ENCODE measurements at regions not wholly inside any gene's neighbourhood (a gene's known extent, or its start where the extent isn't known, plus 50 kb on each side); places are given as distances from the start of the nearest gene placed in this dataset.

DNA sequence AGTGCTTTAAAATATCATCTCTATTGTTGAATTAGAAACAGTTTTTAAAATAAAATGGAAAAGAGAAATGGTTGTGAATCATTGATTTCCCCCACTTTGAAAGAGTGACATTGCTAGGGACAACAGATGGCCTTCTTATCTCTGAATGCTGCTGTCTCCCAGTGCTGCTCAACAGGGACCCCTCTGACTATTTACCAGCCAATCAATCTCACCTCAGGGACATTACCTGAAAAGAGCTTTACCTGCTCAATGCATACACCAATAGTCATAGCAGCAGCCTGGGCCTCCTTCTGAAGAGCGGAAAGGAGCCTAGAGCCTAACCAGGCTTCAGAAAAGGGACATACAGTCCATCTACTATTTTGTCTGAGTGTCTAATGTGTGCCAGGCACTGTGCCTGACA lies 162.8 kb downstream of the CGGBP1 start:
- H3K27me3 ChIP-seq (ENCODE audit: control insufficient read depth in 1 of 2, insufficient read depth in 2 of 2, low read length in 2 of 2), result no peaks in the 10 kb centered on the region
- H3K9me3 ChIP-seq (ENCODE audit: low read length), result no peaks in the 10 kb centered on the region
- H3K9ac ChIP-seq (ENCODE audit: low read length), result no peak overlapping the region
- H3K36me3 ChIP-seq (ENCODE audit: insufficient read depth, low read length), result no peaks in the 10 kb centered on the region
- H3K4me1 ChIP-seq (ENCODE audit: insufficient read depth, low read length), result no peaks in the 10 kb centered on the region
- no peak overlapping the region for H3K4me3 ChIP-seq (ENCODE audit: low read depth in 1 of 2, low read length in 2 of 2)
- no peak overlapping the region for H3K27ac ChIP-seq (ENCODE audit: low read depth, low read length)

DNA sequence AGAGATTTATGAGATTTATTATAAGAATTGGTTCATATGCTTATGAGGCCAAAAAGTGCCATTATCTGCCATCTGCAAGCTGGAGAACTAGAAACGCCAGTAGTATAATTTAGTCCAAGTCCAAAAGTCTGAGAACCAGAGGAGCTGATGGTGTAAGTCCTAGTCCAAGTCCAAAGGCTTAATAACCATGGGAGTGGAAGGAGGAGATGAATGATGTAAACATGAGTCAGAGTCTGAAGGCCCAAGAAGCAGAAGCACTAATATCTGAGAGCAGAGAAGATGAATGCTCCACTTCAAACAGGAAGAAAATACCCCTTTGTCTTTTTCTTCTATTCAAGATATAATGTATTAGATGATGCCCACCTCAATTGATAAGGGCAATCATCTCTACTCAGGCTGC lies 185.7 kb downstream of the CGGBP1 start:
- Histone ChIP-seq H3K9me3 (ENCODE audit: low read length) (no peaks in the 10 kb centered on the region), H3K27me3 (ENCODE audit: control insufficient read depth in 1 of 2, insufficient read depth in 2 of 2, low read length in 2 of 2) (no peaks in the 10 kb centered on the region), H3K4me1 (ENCODE audit: insufficient read depth, low read length) (no peaks in the 10 kb centered on the region), H3K27ac (ENCODE audit: low read depth, low read length) (no peak overlapping the region), H3K36me3 (ENCODE audit: insufficient read depth, low read length) (no peaks in the 10 kb centered on the region), H3K4me3 (ENCODE audit: low read depth in 1 of 2, low read length in 2 of 2) (no peak overlapping the region), H3K9ac (ENCODE audit: low read length) (no peak overlapping the region)

GRCh38 chr3:87867001-87867400 lies 191.8 kb downstream of the CGGBP1 start:
- H3K27ac ChIP-seq (ENCODE audit: low read depth, low read length), result no peak overlapping the region
- H3K27me3 ChIP-seq (ENCODE audit: control insufficient read depth in 1 of 2, insufficient read depth in 2 of 2, low read length in 2 of 2), result no peaks in the 10 kb centered on the region
- no peak overlapping the region for H3K4me3 ChIP-seq (ENCODE audit: low read depth in 1 of 2, low read length in 2 of 2)
- no peaks in the 10 kb centered on the region for H3K4me1 ChIP-seq (ENCODE audit: insufficient read depth, low read length)
- H3K9me3 ChIP-seq (ENCODE audit: low read length), result no peaks in the 10 kb centered on the region
- no peak overlapping the region for H3K9ac ChIP-seq (ENCODE audit: low read length)
- no peaks in the 10 kb centered on the region for H3K36me3 ChIP-seq (ENCODE audit: insufficient read depth, low read length)

DNA sequence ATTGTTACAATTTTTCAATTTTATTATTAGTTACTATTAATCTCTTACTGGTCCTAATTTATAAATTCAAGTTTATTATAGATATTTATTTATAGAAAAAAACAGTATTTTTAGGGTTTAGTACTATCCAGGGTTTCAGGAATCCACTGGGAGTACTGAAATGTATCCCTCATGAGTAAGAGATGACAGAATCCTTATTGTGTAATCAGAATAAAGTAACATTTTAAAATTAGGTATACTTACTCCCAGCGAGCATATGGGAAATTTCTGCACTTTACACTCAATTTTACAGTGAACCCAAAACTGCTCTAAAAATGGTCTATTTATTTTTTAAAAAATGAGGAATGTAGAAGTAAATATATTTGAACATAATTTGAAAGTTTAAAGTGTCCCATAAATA lies 202.7 kb downstream of the CGGBP1 start:
- H3K4me1 ChIP-seq (ENCODE audit: insufficient read depth, low read length), result no peaks in the 10 kb centered on the region
- no peaks in the 10 kb centered on the region for H3K27me3 ChIP-seq (ENCODE audit: control insufficient read depth in 1 of 2, insufficient read depth in 2 of 2, low read length in 2 of 2)
- no peaks in the 10 kb centered on the region for H3K36me3 ChIP-seq (ENCODE audit: insufficient read depth, low read length)
- no peak overlapping the region for H3K9ac ChIP-seq (ENCODE audit: low read length)
- H3K4me3 ChIP-seq (ENCODE audit: low read depth in 1 of 2, low read length in 2 of 2), result no peak overlapping the region
- H3K27ac ChIP-seq (ENCODE audit: low read depth, low read length), result no peak overlapping the region
- no peaks in the 10 kb centered on the region for H3K9me3 ChIP-seq (ENCODE audit: low read length)

DNA sequence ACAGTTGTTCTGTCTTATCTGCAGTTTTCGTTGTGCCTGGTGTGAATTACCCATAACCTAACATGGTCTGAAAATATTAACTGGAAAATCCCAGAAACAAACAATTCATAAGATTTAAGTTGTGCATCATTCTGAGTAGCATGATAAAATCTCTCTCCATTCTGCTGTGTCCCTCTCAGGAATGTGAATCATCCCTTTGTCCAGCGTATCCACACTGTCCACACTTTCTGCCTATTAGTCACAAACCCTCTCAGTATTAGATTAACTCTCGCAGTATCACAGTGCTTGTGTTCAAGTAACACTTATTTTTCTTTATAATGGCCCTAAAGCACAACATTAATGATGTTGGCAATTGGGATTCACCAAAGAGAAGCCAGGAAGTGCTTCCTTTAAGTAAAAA lies 203.2 kb downstream of the CGGBP1 start:
- no peaks in the 10 kb centered on the region for H3K9me3 ChIP-seq (ENCODE audit: low read length)
- no peaks in the 10 kb centered on the region for H3K36me3 ChIP-seq (ENCODE audit: insufficient read depth, low read length)
- H3K27me3 ChIP-seq (ENCODE audit: control insufficient read depth in 1 of 2, insufficient read depth in 2 of 2, low read length in 2 of 2), result no peaks in the 10 kb centered on the region
- H3K9ac ChIP-seq (ENCODE audit: low read length), result no peak overlapping the region
- no peak overlapping the region for H3K4me3 ChIP-seq (ENCODE audit: low read depth in 1 of 2, low read length in 2 of 2)
- no peaks in the 10 kb centered on the region for H3K4me1 ChIP-seq (ENCODE audit: insufficient read depth, low read length)
- H3K27ac ChIP-seq (ENCODE audit: low read depth, low read length), result no peak overlapping the region

GRCh38 chr3:87855211-87855610 lies 203.6 kb downstream of the CGGBP1 start:
- Histone ChIP-seq H3K4me1 (ENCODE audit: insufficient read depth, low read length) (no peaks in the 10 kb centered on the region), H3K36me3 (ENCODE audit: insufficient read depth, low read length) (no peaks in the 10 kb centered on the region), H3K9ac (ENCODE audit: low read length) (no peak overlapping the region), H3K4me3 (ENCODE audit: low read depth in 1 of 2, low read length in 2 of 2) (no peak overlapping the region), H3K27me3 (ENCODE audit: control insufficient read depth in 1 of 2, insufficient read depth in 2 of 2, low read length in 2 of 2) (no peaks in the 10 kb centered on the region), H3K9me3 (ENCODE audit: low read length) (no peaks in the 10 kb centered on the region), H3K27ac (ENCODE audit: low read depth, low read length) (no peak overlapping the region)

DNA sequence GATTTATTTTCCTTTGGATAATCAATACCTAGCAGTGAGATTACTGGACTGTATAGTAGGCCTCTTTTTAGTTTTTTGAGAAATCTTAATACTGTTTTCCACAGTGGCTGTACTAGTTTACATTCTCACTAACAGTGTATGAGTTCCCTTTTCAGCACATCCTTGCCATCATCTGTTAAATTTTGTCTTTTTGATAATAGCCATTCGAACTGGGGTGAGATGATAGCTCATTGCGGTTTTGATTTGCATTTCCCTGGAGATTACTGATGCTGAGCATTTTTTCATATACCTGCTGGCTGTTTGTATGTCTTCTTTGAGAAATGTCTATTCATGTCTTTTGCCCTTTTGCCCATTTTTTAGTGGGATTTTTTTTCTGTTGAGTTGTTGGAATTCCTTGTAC lies 210.8 kb downstream of the CGGBP1 start:
- H3K9ac ChIP-seq (ENCODE audit: low read length), result no peak overlapping the region
- H3K27me3 ChIP-seq (ENCODE audit: control insufficient read depth in 1 of 2, insufficient read depth in 2 of 2, low read length in 2 of 2), result no peaks in the 10 kb centered on the region
- H3K9me3 ChIP-seq (ENCODE audit: low read length), result no peaks in the 10 kb centered on the region
- H3K36me3 ChIP-seq (ENCODE audit: insufficient read depth, low read length), result no peaks in the 10 kb centered on the region
- no peaks in the 10 kb centered on the region for H3K4me1 ChIP-seq (ENCODE audit: insufficient read depth, low read length)
- H3K4me3 ChIP-seq (ENCODE audit: low read depth in 1 of 2, low read length in 2 of 2), result no peak overlapping the region
- no peak overlapping the region for H3K27ac ChIP-seq (ENCODE audit: low read depth, low read length)

GRCh38 chr3:87837076-87837475 lies 221.7 kb downstream of the CGGBP1 start:
- H3K4me3 ChIP-seq (ENCODE audit: low read depth in 1 of 2, low read length in 2 of 2), result no peak overlapping the region
- H3K27ac ChIP-seq (ENCODE audit: low read depth, low read length), result no peak overlapping the region
- no peaks in the 10 kb centered on the region for H3K27me3 ChIP-seq (ENCODE audit: control insufficient read depth in 1 of 2, insufficient read depth in 2 of 2, low read length in 2 of 2)

GRCh38 chr3:87836026-87836425 lies 222.8 kb downstream of the CGGBP1 start:
- no peaks in the 10 kb centered on the region for H3K36me3 ChIP-seq (ENCODE audit: insufficient read depth, low read length)
- H3K4me3 ChIP-seq (ENCODE audit: low read depth in 1 of 2, low read length in 2 of 2), result no peak overlapping the region
- no peak overlapping the region for H3K27ac ChIP-seq (ENCODE audit: low read depth, low read length)
- no peaks in the 10 kb centered on the region for H3K4me1 ChIP-seq (ENCODE audit: insufficient read depth, low read length)
- no peaks in the 10 kb centered on the region for H3K9me3 ChIP-seq (ENCODE audit: low read length)
- H3K27me3 ChIP-seq (ENCODE audit: control insufficient read depth in 1 of 2, insufficient read depth in 2 of 2, low read length in 2 of 2), result no peaks in the 10 kb centered on the region
- H3K9ac ChIP-seq (ENCODE audit: low read length), result no peak overlapping the region

More at GRCh38 chr3:87837076-87837475, 221.7 kb downstream of the CGGBP1 start:
- H3K4me1 ChIP-seq (ENCODE audit: insufficient read depth, low read length), result no peaks in the 10 kb centered on the region
- no peaks in the 10 kb centered on the region for H3K9me3 ChIP-seq (ENCODE audit: low read length)
- no peak overlapping the region for H3K9ac ChIP-seq (ENCODE audit: low read length)
- no peaks in the 10 kb centered on the region for H3K36me3 ChIP-seq (ENCODE audit: insufficient read depth, low read length)

- Histone ChIP-seq H3K4me1 (ENCODE audit: insufficient read depth, low read length) (no peaks in the 10 kb centered on the region), H3K27ac (ENCODE audit: low read depth, low read length) (no peak overlapping the region), H3K36me3 (ENCODE audit: insufficient read depth, low read length) (no peaks in the 10 kb centered on the region), H3K27me3 (ENCODE audit: control insufficient read depth in 1 of 2, insufficient read depth in 2 of 2, low read length in 2 of 2) (no peaks in the 10 kb centered on the region), H3K4me3 (ENCODE audit: low read depth in 1 of 2, low read length in 2 of 2) (no peak overlapping the region), H3K9ac (ENCODE audit: low read length) (no peak overlapping the region), H3K9me3 (ENCODE audit: low read length) (no peaks in the 10 kb centered on the region)
Measured at GRCh38 chr3:87835236-87835635, 223.6 kb downstream of the CGGBP1 start.

- no peak overlapping the region for H3K9ac ChIP-seq (ENCODE audit: low read length)
- H3K36me3 ChIP-seq (ENCODE audit: insufficient read depth, low read length), result no peaks in the 10 kb centered on the region
- H3K9me3 ChIP-seq (ENCODE audit: low read length), result no peaks in the 10 kb centered on the region
- no peak overlapping the region for H3K4me3 ChIP-seq (ENCODE audit: low read depth in 1 of 2, low read length in 2 of 2)
- H3K27ac ChIP-seq (ENCODE audit: low read depth, low read length), result no peak overlapping the region
- H3K4me1 ChIP-seq (ENCODE audit: insufficient read depth, low read length), result no peaks in the 10 kb centered on the region
- no peaks in the 10 kb centered on the region for H3K27me3 ChIP-seq (ENCODE audit: control insufficient read depth in 1 of 2, insufficient read depth in 2 of 2, low read length in 2 of 2)
Measured at GRCh38 chr3:87834327-87834726, 224.5 kb downstream of the CGGBP1 start.

- Histone ChIP-seq H3K4me3 (ENCODE audit: low read depth in 1 of 2, low read length in 2 of 2) (no peak overlapping the region), H3K9ac (ENCODE audit: low read length) (no peak overlapping the region), H3K36me3 (ENCODE audit: insufficient read depth, low read length) (no peaks in the 10 kb centered on the region), H3K9me3 (ENCODE audit: low read length) (no peaks in the 10 kb centered on the region), H3K27me3 (ENCODE audit: control insufficient read depth in 1 of 2, insufficient read depth in 2 of 2, low read length in 2 of 2) (no peaks in the 10 kb centered on the region), H3K4me1 (ENCODE audit: insufficient read depth, low read length) (no peaks in the 10 kb centered on the region), H3K27ac (ENCODE audit: low read depth, low read length) (no peak overlapping the region)
Measured at GRCh38 chr3:87833039-87833377, 225.8 kb downstream of the CGGBP1 start.

All from muscle layer of colon (tissue), 2 donors.